ENCODE measurements at regions not wholly inside any gene's neighbourhood (a gene's known extent, or its start where the extent isn't known, plus 50 kb on each side); places are given as distances from the start of the nearest gene placed in this dataset.

- Histone ChIP-seq H3K9ac (ENCODE audit: low read length) (no peak overlapping the region), H3K4me1 (ENCODE audit: control insufficient read depth, insufficient read depth, low read length) (no peaks in the 10 kb centered on the region), H3K27ac (ENCODE audit: low read depth, low read length) (no peak overlapping the region), H3K4me3 (ENCODE audit: low read length) (no peak overlapping the region), H3K36me3 (ENCODE audit: control insufficient read depth, insufficient read depth, low read length) (no peaks in the 10 kb centered on the region), H3K27me3 (ENCODE audit: control insufficient read depth, insufficient read depth, low read length) (no peaks in the 10 kb centered on the region)
These were observed 913.1 kb downstream of the AACS start for GRCh38 chr12:125978286-125978685.

DNA sequence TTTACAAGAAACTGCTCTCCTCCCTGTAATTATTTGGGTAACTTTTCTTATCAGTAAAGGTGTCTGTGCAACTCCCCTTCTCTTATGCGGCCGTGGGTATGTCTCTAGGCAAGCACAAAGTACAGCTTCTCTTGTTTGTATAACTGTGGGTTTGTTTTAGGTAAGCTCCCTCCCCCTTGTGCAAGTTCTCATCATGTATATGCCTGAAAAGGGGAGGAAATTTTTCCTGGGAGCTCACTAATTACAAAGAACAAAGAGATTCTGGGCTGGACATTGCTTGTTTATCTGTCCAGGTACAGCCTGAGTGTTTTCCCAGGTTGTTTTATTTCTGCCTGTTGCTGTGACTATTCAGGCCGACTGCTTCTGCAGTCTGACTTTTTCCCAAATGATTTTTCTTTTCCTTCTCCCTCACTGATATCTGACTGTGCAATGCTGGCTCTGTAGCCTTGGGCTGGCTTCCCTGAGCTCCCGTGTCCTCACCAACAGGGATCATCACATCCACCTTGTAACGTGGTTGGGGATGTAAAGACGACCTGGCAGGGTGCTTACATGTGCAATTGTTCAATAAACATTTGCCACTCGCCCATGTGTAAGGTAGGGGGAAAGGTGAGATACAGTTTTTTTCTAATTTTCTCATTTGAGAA is 916.5 kb downstream of the AACS start:
- Histone ChIP-seq H3K36me3 (ENCODE audit: control insufficient read depth, insufficient read depth, low read length) (no peaks in the 10 kb centered on the region), H3K27ac (ENCODE audit: low read depth, low read length) (no peak overlapping the region), H3K4me3 (ENCODE audit: low read length) (no peak overlapping the region), H3K9ac (ENCODE audit: low read length) (no peak overlapping the region), H3K27me3 (ENCODE audit: control insufficient read depth, insufficient read depth, low read length) (no peaks in the 10 kb centered on the region), H3K4me1 (ENCODE audit: control insufficient read depth, insufficient read depth, low read length) (no peaks in the 10 kb centered on the region)

DNA sequence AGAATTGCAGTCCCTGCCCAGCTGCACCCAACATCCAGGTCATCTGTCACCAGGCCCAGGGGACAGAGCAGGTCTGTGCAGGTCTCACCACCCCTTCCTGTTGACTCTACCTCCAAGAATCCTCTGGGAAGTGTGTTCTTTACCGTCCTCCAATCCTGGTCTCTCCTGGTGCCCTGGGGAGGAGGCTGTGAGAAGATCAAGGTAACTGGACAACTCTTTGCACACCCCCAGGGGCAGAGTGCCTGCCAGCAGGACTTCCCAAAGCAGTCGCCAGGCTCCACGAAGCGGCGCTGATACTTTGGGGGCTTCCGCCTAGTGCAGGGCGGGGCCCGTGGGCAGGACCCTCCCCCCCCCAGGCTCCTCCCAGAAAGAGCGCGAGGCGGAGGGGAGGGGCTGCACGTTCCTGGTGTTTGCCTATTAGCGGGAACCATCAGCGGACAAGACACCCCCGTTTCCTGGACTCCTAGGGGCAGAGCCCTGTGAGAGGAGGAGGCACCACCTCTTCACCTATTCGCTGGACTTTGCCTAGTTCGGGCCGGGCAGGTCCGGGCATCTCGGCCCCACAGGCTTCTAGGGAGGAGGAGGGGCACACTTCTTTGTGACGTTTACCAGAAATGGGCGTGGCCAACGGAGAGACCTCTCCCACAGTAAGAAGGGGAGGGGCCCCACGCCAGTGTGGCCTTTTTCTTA is 918.0 kb downstream of the AACS start:
- H3K27me3 ChIP-seq (ENCODE audit: control insufficient read depth, insufficient read depth, low read length): no peaks in the 10 kb centered on the region
- no peak overlapping the region for H3K9ac ChIP-seq (ENCODE audit: low read length)
- H3K27ac ChIP-seq (ENCODE audit: low read depth, low read length): peak overlapping the region; percentile 53

DNA sequence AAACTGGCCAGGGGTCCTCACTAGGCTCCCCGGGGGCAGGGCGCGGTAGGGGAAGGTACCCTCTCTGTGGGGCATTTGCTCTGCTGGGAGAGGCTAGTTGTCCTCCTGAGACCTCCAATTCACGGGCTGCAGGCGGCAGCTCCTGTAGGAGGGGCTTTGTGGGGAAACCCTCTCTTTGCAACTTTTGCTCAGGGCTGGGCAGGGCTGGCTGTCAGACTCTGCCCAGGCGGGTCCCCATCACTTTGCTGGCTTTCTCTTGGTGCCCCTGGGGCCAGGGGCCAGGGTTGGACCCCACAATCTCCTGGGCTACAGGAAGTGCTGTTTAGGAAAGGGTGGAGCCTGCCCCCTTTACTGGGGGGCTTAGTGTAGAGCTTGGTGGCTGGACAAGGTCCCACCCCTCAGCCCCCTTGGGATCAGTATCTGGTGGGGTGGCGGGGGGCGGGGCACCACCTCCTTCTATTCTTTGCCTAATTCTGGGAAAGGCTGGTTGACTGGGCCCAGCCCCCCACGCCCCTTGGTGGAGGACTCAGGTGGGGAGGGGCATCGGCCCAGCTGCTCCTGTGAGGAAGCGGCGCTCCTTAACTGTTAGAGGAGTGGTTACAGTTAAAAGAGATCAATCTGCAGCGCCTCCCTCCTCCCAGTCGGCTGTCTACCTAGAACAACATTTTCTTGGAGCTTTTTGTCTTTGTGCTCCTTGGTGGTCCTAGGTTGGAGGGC is 918.7 kb downstream of the AACS start:
- Histone ChIP-seq H3K4me1 (ENCODE audit: control insufficient read depth, insufficient read depth, low read length) (no peaks in the 10 kb centered on the region), H3K27me3 (ENCODE audit: control insufficient read depth, insufficient read depth, low read length) (no peaks in the 10 kb centered on the region), H3K4me3 (ENCODE audit: low read length) (peak overlapping the region; percentile 62), H3K36me3 (ENCODE audit: control insufficient read depth, insufficient read depth, low read length) (no peaks in the 10 kb centered on the region), H3K9ac (ENCODE audit: low read length) (no peak overlapping the region), H3K27ac (ENCODE audit: low read depth, low read length) (peak overlapping the region; percentile 53)

More for the DNA sequence above, 918.0 kb downstream of the AACS start:
- Histone ChIP-seq H3K36me3 (ENCODE audit: control insufficient read depth, insufficient read depth, low read length) (no peaks in the 10 kb centered on the region), H3K4me3 (ENCODE audit: low read length) (peak overlapping the region; percentile 62), H3K4me1 (ENCODE audit: control insufficient read depth, insufficient read depth, low read length) (no peaks in the 10 kb centered on the region)

DNA sequence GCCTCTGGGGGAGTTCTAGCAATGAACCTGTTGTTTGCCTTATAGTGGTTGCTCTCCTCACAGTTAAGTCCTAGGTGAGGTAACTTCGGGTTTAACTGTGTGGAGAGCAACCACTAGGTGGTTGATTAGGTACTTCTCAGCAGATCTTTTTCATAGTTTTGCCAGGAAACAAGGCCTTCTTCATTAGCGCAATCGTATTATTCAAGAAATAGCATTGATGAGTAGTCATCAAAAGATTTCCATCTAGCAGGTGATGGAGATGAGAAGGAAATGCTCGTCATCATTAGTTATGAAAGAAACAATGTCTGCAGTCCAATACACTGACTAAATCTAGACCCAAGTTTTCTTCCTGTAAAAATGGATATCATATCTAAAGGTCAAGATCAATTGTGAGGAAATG is 923.3 kb downstream of the AACS start:
- no peaks in the 10 kb centered on the region for H3K36me3 ChIP-seq (ENCODE audit: control insufficient read depth, insufficient read depth, low read length)
- H3K4me3 ChIP-seq (ENCODE audit: low read length): no peak overlapping the region
- H3K9ac ChIP-seq (ENCODE audit: low read length): no peak overlapping the region
- no peaks in the 10 kb centered on the region for H3K4me1 ChIP-seq (ENCODE audit: control insufficient read depth, insufficient read depth, low read length)
- no peaks in the 10 kb centered on the region for H3K27me3 ChIP-seq (ENCODE audit: control insufficient read depth, insufficient read depth, low read length)
- H3K27ac ChIP-seq (ENCODE audit: low read depth, low read length): no peak overlapping the region

- H3K9ac ChIP-seq (ENCODE audit: low read length): no peak overlapping the region
- H3K27me3 ChIP-seq (ENCODE audit: control insufficient read depth, insufficient read depth, low read length): no peaks in the 10 kb centered on the region
- no peaks in the 10 kb centered on the region for H3K4me1 ChIP-seq (ENCODE audit: control insufficient read depth, insufficient read depth, low read length)
- no peak overlapping the region for H3K4me3 ChIP-seq (ENCODE audit: low read length)
- H3K36me3 ChIP-seq (ENCODE audit: control insufficient read depth, insufficient read depth, low read length): no peaks in the 10 kb centered on the region
- H3K27ac ChIP-seq (ENCODE audit: low read depth, low read length): no peak overlapping the region
These were observed 924.5 kb downstream of the AACS start for GRCh38 chr12:125989696-125990095.

DNA sequence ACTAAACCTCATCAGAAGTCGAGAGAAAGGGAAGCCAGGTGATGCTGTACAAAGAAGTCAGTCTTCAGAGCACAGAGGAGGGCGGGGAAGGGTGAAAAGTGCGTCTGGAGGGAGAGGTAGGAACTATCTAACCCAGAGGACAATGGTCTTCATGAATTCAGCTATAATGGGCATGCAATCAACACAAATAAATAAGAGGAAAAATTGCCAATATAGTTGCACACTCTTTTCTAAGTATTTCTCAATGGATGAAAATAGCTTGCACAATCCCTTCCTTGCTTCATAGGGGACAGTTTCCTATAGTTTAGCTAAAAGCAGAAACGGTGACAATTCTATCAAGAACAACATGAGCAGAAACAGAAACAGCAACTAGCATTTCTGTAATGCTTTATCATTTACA is 931.2 kb downstream of the AACS start:
- Histone ChIP-seq H3K36me3 (ENCODE audit: control insufficient read depth, insufficient read depth, low read length) (no peaks in the 10 kb centered on the region), H3K27ac (ENCODE audit: low read depth, low read length) (no peak overlapping the region), H3K4me1 (ENCODE audit: control insufficient read depth, insufficient read depth, low read length) (no peaks in the 10 kb centered on the region), H3K4me3 (ENCODE audit: low read length) (no peak overlapping the region), H3K9ac (ENCODE audit: low read length) (no peak overlapping the region), H3K27me3 (ENCODE audit: control insufficient read depth, insufficient read depth, low read length) (no peaks in the 10 kb centered on the region)

DNA sequence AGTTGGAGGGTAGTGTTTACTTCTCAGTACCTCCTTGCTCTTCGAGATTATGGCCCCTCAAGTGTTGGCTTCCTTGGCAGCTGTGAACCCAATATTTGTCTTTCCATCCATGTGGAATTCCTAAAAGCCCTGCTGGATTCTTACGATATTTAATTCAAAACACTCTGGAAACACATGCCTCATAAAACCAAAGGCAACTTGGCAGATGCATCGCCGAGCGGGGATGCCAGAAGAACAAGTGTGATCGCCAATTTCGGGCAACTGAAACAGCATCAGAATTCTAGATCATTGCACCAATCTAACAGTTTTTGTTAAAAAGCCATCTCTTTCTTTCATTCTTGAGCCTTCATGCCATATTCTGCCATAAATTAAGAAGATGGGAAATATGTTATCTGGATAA is 934.4 kb downstream of the AACS start:
- H3K4me1 ChIP-seq (ENCODE audit: control insufficient read depth, insufficient read depth, low read length): no peaks in the 10 kb centered on the region
- no peak overlapping the region for H3K27ac ChIP-seq (ENCODE audit: low read depth, low read length)
- no peak overlapping the region for H3K4me3 ChIP-seq (ENCODE audit: low read length)
- no peaks in the 10 kb centered on the region for H3K27me3 ChIP-seq (ENCODE audit: control insufficient read depth, insufficient read depth, low read length)
- H3K9ac ChIP-seq (ENCODE audit: low read length): no peak overlapping the region
- no peaks in the 10 kb centered on the region for H3K36me3 ChIP-seq (ENCODE audit: control insufficient read depth, insufficient read depth, low read length)

DNA sequence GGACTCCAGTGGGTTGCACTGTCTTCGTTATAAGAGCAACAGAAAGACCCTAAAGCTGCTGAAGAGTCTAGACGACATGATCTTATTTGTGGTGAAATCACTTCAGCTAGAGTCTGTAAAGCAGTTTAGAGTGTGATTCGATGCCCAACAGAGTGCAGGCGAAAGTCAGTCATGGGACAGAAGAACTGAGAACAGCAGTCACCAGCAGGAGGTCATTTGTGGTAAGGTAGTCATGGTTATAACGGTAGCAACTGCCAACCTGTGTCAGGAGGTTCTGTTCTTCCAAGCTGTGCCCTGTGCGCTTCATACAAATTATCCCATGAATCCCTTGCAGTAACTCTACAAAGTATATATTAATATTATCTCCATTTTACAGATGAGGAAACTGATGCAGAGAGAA is 954.1 kb downstream of the AACS start:
- no peak overlapping the region for H3K9ac ChIP-seq (ENCODE audit: low read length)
- H3K36me3 ChIP-seq (ENCODE audit: control insufficient read depth, insufficient read depth, low read length): no peaks in the 10 kb centered on the region
- H3K27me3 ChIP-seq (ENCODE audit: control insufficient read depth, insufficient read depth, low read length): no peaks in the 10 kb centered on the region
- no peaks in the 10 kb centered on the region for H3K4me1 ChIP-seq (ENCODE audit: control insufficient read depth, insufficient read depth, low read length)
- no peak overlapping the region for H3K27ac ChIP-seq (ENCODE audit: low read depth, low read length)
- H3K4me3 ChIP-seq (ENCODE audit: low read length): no peak overlapping the region

GRCh38 chr12:126021675-126022074 is 956.4 kb downstream of the AACS start:
- no peak overlapping the region for H3K9ac ChIP-seq (ENCODE audit: low read length)
- no peaks in the 10 kb centered on the region for H3K4me1 ChIP-seq (ENCODE audit: control insufficient read depth, insufficient read depth, low read length)
- H3K27me3 ChIP-seq (ENCODE audit: control insufficient read depth, insufficient read depth, low read length): no peaks in the 10 kb centered on the region
- H3K27ac ChIP-seq (ENCODE audit: low read depth, low read length): no peak overlapping the region
- H3K36me3 ChIP-seq (ENCODE audit: control insufficient read depth, insufficient read depth, low read length): no peaks in the 10 kb centered on the region
- H3K4me3 ChIP-seq (ENCODE audit: low read length): no peak overlapping the region

- Histone ChIP-seq H3K4me3 (ENCODE audit: low read length) (no peak overlapping the region), H3K27ac (ENCODE audit: low read depth, low read length) (no peak overlapping the region)
These were observed 962.6 kb downstream of the AACS start for GRCh38 chr12:126027825-126028224.

DNA sequence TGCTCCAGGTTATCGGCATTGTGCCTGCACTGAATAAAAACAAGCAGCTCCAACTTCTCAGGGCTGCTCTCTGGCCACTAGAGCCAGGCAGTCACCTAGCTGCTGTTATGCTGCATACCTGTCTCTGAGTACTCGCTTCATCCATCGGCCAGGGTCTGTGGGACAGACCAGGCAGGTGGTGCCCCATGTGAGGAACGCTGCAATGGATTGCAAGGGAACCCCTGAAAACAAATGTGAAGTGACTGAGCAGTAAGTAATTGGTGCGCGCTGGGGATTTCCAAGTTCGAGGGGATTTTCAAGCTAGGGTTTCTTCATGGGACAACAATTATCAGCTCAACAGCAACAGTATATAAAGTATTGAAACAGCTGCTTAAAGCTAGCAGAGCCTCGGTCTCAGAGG is 965.3 kb downstream of the AACS start:
- Histone ChIP-seq H3K4me1 (ENCODE audit: control insufficient read depth, insufficient read depth, low read length) (no peaks in the 10 kb centered on the region), H3K27ac (ENCODE audit: low read depth, low read length) (no peak overlapping the region), H3K4me3 (ENCODE audit: low read length) (no peak overlapping the region), H3K9ac (ENCODE audit: low read length) (no peak overlapping the region), H3K36me3 (ENCODE audit: control insufficient read depth, insufficient read depth, low read length) (no peaks in the 10 kb centered on the region), H3K27me3 (ENCODE audit: control insufficient read depth, insufficient read depth, low read length) (no peaks in the 10 kb centered on the region)

More at GRCh38 chr12:126027825-126028224, 962.6 kb downstream of the AACS start:
- Histone ChIP-seq H3K9ac (ENCODE audit: low read length) (no peak overlapping the region), H3K36me3 (ENCODE audit: control insufficient read depth, insufficient read depth, low read length) (no peaks in the 10 kb centered on the region), H3K4me1 (ENCODE audit: control insufficient read depth, insufficient read depth, low read length) (no peaks in the 10 kb centered on the region), H3K27me3 (ENCODE audit: control insufficient read depth, insufficient read depth, low read length) (no peaks in the 10 kb centered on the region)

Data from rectal smooth muscle tissue (tissue), 1 donor.